KMS-11 (cell line): ENCODE measurements at regions not wholly inside any gene's neighbourhood (a gene's known extent, or its start where the extent isn't known, plus 50 kb on each side); places are given as distances from the start of the nearest gene placed in this dataset.

ENCODE experiments used
- H2AFZ ChIP-seq: fragments of 200-600 bp; sonication (generic); 2 replicates; pipeline ENCODE4 v1.6.1; 2016; ENCODE audit warnings: antibody characterized with exemption, mixed run types, low read depth
- H3K27ac ChIP-seq: fragments of 200-600 bp; sonication (generic); 2 replicates; pipeline ENCODE4 v1.6.1; 2016; ENCODE audit warnings: mild to moderate bottlenecking, mixed run types
- H3K27me3 ChIP-seq: fragments of 200-600 bp; sonication (generic); 2 replicates; pipeline ENCODE4 v1.6.1; 2017; ENCODE audit warnings: mild to moderate bottlenecking, low read depth, mixed run types, moderate library complexity; ENCODE audit not compliant: insufficient read depth
- H3K36me3 ChIP-seq: fragments of 200-600 bp; sonication (generic); 2 replicates; pipeline ENCODE4 v1.6.1; 2017; ENCODE audit warnings: mild to moderate bottlenecking, mixed run types; ENCODE audit not compliant: insufficient read depth
- H3K4me1 ChIP-seq: fragments of 200-600 bp; sonication (generic); 2 replicates; pipeline ENCODE4 v1.6.1; 2016; ENCODE audit warnings: mild to moderate bottlenecking, low read depth, mixed run types; ENCODE audit not compliant: poor library complexity, severe bottlenecking
- H3K4me2 ChIP-seq: fragments of 200-600 bp; sonication (generic); 2 replicates; pipeline ENCODE4 v1.7.0; 2016; ENCODE audit warnings: mild to moderate bottlenecking, mixed run types
- H3K4me3 ChIP-seq: fragments of 200-600 bp; sonication (generic); IDR thresholded peaks from 2 replicates; pipeline ENCODE4 v1.6.1; 2017; ENCODE audit warnings: low read depth, low read length, mixed read lengths; ENCODE audit not compliant: insufficient read depth
- H3K79me2 ChIP-seq: fragments of 200-600 bp; sonication (generic); 2 replicates; pipeline ENCODE4 v1.6.1; 2016; ENCODE audit warnings: low read depth, mixed run types; ENCODE audit not compliant: insufficient read depth
- H3K9ac ChIP-seq: fragments of 200-600 bp; sonication (generic); 2 replicates; pipeline ENCODE4 v1.6.1; 2016; ENCODE audit warnings: mild to moderate bottlenecking, mixed run types
- H4K20me1 ChIP-seq: fragments of 200-600 bp; sonication (generic); 2 replicates; pipeline ENCODE4 v1.6.1; 2016; ENCODE audit warnings: mild to moderate bottlenecking, mixed run types; ENCODE audit not compliant: insufficient read depth
- CTCF ChIP-seq: fragments of 200-600 bp; sonication (generic); conservative IDR thresholded peaks from 2 replicates; pipeline ENCODE4 v1.6.1; 2017; ENCODE audit warnings: low read depth, mild to moderate bottlenecking, antibody characterized with exemption, low read length, moderate library complexity, mixed read lengths

- Histone ChIP-seq H3K36me3 (no peaks in the 10 kb centered on the region), H3K9ac (no peak overlapping the region), H3K4me1 (no peaks in the 10 kb centered on the region), H3K4me2 (no peak overlapping the region), H2AFZ (no peak overlapping the region), H3K79me2 (no peaks in the 10 kb centered on the region), H3K27ac (no peak overlapping the region), H3K27me3 (no peaks in the 10 kb centered on the region), H3K4me3 (no peak overlapping the region), H4K20me1 (no peaks in the 10 kb centered on the region)
- TF ChIP-seq CTCF, result no peak
These were observed 1227.0 kb downstream of the BRD1 start for GRCh38 chr22:48600681-48601080.

- no peak overlapping the region for H3K27ac ChIP-seq
- no peaks in the 10 kb centered on the region for H3K79me2 ChIP-seq
- no peak overlapping the region for H2AFZ ChIP-seq
- H3K9ac ChIP-seq, result no peak overlapping the region
- H3K4me3 ChIP-seq, result no peak overlapping the region
- no peaks in the 10 kb centered on the region for H3K4me1 ChIP-seq
- H4K20me1 ChIP-seq, result no peaks in the 10 kb centered on the region
- H3K4me2 ChIP-seq, result no peak overlapping the region
- no peak for TF ChIP-seq CTCF
- no peaks in the 10 kb centered on the region for H3K36me3 ChIP-seq
- H3K27me3 ChIP-seq, result no peaks in the 10 kb centered on the region
These were observed 1227.5 kb downstream of the BRD1 start for GRCh38 chr22:48600171-48600570.

- no peak overlapping the region for H3K27ac ChIP-seq
- no peak overlapping the region for H3K9ac ChIP-seq
- no peaks in the 10 kb centered on the region for H4K20me1 ChIP-seq
- TF ChIP-seq CTCF, result no peak
- no peaks in the 10 kb centered on the region for H3K4me1 ChIP-seq
- H3K36me3 ChIP-seq, result no peaks in the 10 kb centered on the region
- H3K27me3 ChIP-seq, result no peaks in the 10 kb centered on the region
- no peaks in the 10 kb centered on the region for H3K79me2 ChIP-seq
- no peak overlapping the region for H2AFZ ChIP-seq
- no peak overlapping the region for H3K4me3 ChIP-seq
- no peak overlapping the region for H3K4me2 ChIP-seq
These were observed 1228.3 kb downstream of the BRD1 start for GRCh38 chr22:48599346-48599745.

GRCh38 chr22:48596111-48596850 lies 1231.4 kb downstream of the BRD1 start:
- no peak overlapping the region for H3K9ac ChIP-seq
- no peak overlapping the region for H3K4me2 ChIP-seq
- H3K27me3 ChIP-seq, result no peaks in the 10 kb centered on the region
- no peaks in the 10 kb centered on the region for H3K36me3 ChIP-seq
- H2AFZ ChIP-seq, result no peak overlapping the region
- H3K4me3 ChIP-seq, result no peak overlapping the region
- H3K4me1 ChIP-seq, result no peaks in the 10 kb centered on the region
- no peak overlapping the region for H3K27ac ChIP-seq
- H4K20me1 ChIP-seq, result no peaks in the 10 kb centered on the region
- no peak for TF ChIP-seq CTCF
- H3K79me2 ChIP-seq, result no peaks in the 10 kb centered on the region
